ENCODE measurements at regions not wholly inside any gene's neighbourhood (a gene's known extent, or its start where the extent isn't known, plus 50 kb on each side); places are given as distances from the start of the nearest gene placed in this dataset.

DNA sequence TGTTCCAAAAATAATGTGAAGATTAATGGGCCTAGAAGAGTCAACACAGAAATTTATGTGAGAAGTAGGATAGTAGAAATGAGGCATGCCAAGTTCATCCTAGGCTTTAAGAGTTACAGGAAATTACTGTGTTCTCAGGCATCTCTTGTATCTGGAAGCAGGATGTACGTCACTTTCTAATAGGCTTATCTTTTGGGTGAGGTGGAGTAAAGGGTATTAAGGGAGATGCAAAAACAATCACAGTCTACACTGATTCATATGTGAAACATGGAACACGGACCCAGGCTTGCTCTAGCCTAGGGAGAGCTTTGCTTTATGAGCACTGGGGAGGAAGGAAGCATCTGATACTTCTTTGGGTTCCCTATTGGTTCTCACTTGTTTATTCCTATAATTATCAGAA lies 84.5 kb upstream of the RGS4 start:
- Histone ChIP-seq H2BK20ac (ENCODE audit: low read depth, low read length, poor library complexity, severe bottlenecking) (no peak overlapping the region), H4K20me1 (ENCODE audit: control insufficient read depth, insufficient read depth, insufficient read length) (no peaks in the 10 kb centered on the region), H3K4ac (ENCODE audit: low read depth, low read length) (no peak overlapping the region), H4K8ac (replicated peaks; ENCODE audit: insufficient read length, low read depth, low read length) (no peak overlapping the region), H2BK120ac (ENCODE audit: low read depth, low read length, poor library complexity, severe bottlenecking) (no peak overlapping the region), H2BK5ac (ENCODE audit: insufficient read length, low read length) (no peak overlapping the region), H2AFZ (ENCODE audit: low read length) (no peak overlapping the region), H3K79me2 (ENCODE audit: insufficient read depth, low read length) (no peaks in the 10 kb centered on the region), H4K5ac (ENCODE audit: insufficient read length, low read depth, low read length) (no peak overlapping the region), H3K27me3 (ENCODE audit: insufficient read depth, low read length) (no peaks in the 10 kb centered on the region), H3K79me1 (ENCODE audit: insufficient read depth, low read depth, low read length, poor library complexity, severe bottlenecking) (no peaks in the 10 kb centered on the region), H3K4me2 (ENCODE audit: insufficient read depth, insufficient read length, low read length) (no peak overlapping the region), H3K18ac (ENCODE audit: insufficient read length, low read depth, low read length) (no peak overlapping the region), H3T11ph (ENCODE audit: low read length) (no peak overlapping the region), H3K27ac (ENCODE audit: insufficient read length, low read depth, low read length) (no peak overlapping the region), H3K56ac (ENCODE audit: insufficient read length, low read depth, low read length) (no peak overlapping the region), H2BK15ac (ENCODE audit: low read depth, low read length) (no peak overlapping the region), H3K23ac (ENCODE audit: insufficient read length, low read depth, low read length) (no peak overlapping the region), H2BK12ac (ENCODE audit: insufficient read length, low read depth, low read length) (no peak overlapping the region), H3K9ac (ENCODE audit: extremely low read depth, insufficient read length, low read length) (no peak overlapping the region), H3K14ac (ENCODE audit: insufficient read depth, low read length) (no peak overlapping the region), H3K23me2 (ENCODE audit: insufficient read length, low read depth, low read length, poor library complexity, severe bottlenecking) (no peaks in the 10 kb centered on the region), H3K9me3 (ENCODE audit: control insufficient read depth, low read depth, low read length) (no peaks in the 10 kb centered on the region), H3K4me1 (ENCODE audit: insufficient read depth, low read length) (peaks cover 2% of the 10 kb centered on the region; the same call in 1 of the 2 replicates), H4K91ac (ENCODE audit: insufficient read length, low read depth, low read length) (no peak overlapping the region), H2AK5ac (ENCODE audit: insufficient read length, low read length) (no peak overlapping the region)
- H3K4me1 Mint-ChIP-seq: peaks cover 10 to 12% of the 10 kb centered on the region in 2 experiments; a peak in 3 of 4 replicates
- TF ChIP-seq CTCF (conservative IDR thresholded peaks at IDR 0.05): no peak
- H3K27ac Mint-ChIP-seq: no peak overlapping the region
- no peak overlapping the region for H3K4me3 Mint-ChIP-seq
- H3K9me3 Mint-ChIP-seq: no peaks in the 10 kb centered on the region
- no CpG with 5 or more reads among the region's 2 CpGs for WGBS (ENCODE audit: extremely low coverage, insufficient read length, low lambda C conversion rate)
- no peaks in the 10 kb centered on the region; the same call in 1 of the 2 replicates for H3K27me3 Mint-ChIP-seq (ENCODE audit: low read depth)
- DNase-seq: no peak
- no peaks in the 10 kb centered on the region for H3K36me3 Mint-ChIP-seq (ENCODE audit: insufficient read depth in 1 of 3, low read depth in 3 of 3)

Data from H9 (cell line).